Epithelial cell of prostate (primary cell): ENCODE measurements at regions not wholly inside any gene's neighbourhood (a gene's known extent, or its start where the extent isn't known, plus 50 kb on each side); places are given as distances from the start of the nearest gene placed in this dataset.

ENCODE experiments used
- DNase-seq: peaks from one replicate; pipeline ENCODE4 v3.0.0-alpha.2; 2011; ENCODE audit warnings: low read depth, low spot score
- H3K27ac ChIP-seq: fragments of 450-650 bp; 2 replicates; pipeline ENCODE4 v1.5.1; 2017; ENCODE audit warnings: mild to moderate bottlenecking

DNA sequence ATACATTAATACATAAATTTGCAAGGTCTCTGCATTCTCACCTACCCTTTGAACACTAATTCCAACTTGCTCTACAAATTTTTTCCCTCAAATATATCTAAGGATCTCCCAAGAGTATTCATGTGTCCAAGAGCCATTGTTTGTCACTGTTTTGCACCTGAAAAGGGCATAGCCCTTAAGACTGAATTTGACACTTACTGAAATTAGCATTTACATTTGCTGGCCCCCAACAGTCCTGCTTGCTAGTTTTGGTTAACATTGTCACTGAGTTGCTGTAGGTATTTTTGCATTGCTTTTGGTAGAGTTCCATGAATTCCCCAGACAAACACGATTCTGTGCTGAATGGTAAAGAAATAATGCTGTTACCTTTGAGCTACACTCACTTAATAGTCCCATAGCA is 57.3 kb downstream of the KCNA4 start:
- H3K27ac ChIP-seq: no peak overlapping the region
- DNase-seq: no peak

DNA sequence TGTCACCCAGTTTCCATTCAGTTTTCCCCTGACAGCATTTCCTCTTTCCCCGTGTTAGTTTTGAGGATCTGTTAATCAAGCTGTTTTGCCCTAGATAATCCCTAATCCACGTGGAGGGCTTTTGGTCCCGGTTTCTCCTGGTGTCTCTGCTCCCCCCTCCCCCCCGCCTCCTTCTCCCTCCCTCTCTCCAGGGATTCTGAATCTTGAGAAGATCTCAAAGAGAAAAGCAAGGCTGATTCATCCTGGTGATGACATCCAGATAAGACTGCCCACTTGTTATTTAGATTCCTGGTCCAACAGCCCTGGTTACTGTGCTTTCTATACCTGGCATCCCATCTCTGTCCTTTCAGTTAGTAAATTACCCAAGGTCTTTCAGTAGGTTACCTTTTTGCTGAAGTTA is 59.4 kb downstream of the KCNA4 start:
- DNase-seq: no peak

DNA sequence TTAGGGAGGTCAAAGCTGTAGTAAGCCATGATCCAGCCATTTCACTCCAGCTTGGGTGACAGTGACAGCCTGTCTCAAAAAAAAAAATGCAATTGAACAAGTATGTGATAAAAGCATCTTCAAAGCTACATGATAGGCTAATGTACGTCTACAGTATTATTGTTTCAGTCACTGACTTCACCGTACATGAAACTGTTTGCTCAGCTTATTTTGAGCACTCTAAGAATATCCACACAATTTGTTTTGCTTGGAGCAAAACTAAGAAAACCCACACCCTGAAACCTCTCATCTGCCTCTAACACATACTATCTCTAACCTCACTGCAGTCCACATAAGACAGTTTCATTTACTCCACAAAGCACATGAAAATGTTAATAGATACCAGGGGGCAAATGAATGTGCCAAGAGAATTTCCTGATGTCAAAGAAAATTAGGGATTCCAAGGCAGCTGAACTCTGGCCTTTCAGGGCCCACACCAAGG is 60.7 kb downstream of the KCNA4 start:
- H3K27ac ChIP-seq: no peak overlapping the region
- DNase-seq: no peak

More for the DNA sequence above, 59.4 kb downstream of the KCNA4 start:
- no peak overlapping the region for H3K27ac ChIP-seq

DNA sequence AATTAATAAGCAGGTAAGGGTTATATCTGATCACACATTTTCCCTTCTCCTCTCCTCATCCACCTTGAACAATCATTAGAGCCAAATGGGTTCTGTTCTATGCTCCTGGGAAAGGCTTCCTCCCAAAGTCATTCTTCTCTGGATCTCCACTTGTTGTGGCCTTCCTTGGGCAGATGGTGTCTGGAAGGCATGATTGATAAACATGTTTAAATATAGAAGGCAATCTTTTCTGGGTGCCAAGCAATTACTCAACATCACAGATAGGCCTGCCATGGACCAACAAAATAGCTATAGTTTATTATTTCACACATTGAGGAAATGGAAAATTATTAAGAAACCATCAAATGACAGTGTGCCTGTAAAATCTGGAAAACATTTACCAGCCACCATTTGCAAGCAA is 73.5 kb downstream of the KCNA4 start:
- DNase-seq: no peak

DNA sequence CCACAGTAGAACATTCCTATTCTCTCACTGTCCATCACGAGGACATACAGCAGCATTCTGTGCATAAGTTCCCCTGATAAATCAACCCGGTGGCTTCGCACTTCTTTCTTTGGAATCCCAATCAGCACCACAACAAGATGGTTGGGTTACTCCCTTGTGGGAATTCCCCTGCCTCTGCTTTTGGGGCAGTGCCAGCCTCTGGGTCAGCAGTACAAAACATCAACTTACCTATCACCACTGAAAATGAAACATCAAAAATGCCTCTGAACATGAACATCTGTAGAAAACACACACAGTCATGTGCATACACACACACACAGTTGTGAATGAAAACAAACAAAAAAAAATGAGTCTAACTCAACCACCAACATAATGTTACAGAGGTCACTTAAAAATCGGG is 79.3 kb downstream of the KCNA4 start:
- H3K27ac ChIP-seq: no peak overlapping the region
- DNase-seq: no peak

More for the DNA sequence above, 73.5 kb downstream of the KCNA4 start:
- H3K27ac ChIP-seq: no peak overlapping the region

DNA sequence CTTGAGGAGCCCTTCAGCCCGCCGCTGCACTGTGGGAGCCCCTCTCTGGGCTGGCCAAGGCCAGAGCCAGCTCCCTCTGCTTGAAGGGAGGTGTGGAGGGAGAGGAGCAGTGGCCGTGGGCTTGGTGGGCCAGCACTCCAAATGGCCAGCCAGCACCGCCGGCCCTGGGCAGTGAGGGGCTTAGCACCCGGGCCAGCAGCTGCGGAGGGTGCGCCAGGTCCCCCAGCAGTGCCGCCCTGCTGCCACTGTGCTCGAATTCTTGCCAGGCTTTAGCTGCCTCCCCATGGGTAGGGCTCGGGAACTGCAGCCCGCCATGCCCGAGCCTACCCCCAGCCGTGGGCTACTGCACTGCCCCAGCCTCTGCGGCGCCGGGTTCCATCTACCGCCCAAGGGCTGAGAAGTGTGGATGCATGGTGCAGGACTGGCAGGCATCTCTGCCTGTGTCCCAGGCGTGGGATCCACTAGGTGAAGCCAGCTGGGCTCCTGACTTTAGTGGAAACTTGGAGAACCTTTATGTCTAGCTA is 82.7 kb downstream of the KCNA4 start:
- no peak overlapping the region for H3K27ac ChIP-seq
- DNase-seq: no peak

DNA sequence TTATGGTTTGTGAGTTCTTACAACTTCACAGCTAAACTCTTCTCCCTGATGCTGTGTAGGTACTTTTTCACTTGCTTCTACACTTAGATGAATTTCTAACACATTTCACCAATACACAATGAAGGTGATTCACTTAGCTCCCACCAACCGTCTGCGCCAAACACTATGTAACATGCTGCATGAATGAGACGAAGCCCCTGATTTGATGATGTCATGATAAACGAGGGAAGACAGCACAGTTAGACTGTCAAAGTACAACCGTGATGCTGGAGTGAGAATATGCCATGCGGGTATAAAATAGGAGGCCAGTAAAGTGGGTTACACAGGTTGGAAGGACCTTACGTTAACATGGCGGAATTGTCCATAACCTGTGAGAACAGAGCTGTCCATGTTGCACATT is 100.8 kb downstream of the KCNA4 start:
- no peak for DNase-seq
- no peak overlapping the region for H3K27ac ChIP-seq

DNA sequence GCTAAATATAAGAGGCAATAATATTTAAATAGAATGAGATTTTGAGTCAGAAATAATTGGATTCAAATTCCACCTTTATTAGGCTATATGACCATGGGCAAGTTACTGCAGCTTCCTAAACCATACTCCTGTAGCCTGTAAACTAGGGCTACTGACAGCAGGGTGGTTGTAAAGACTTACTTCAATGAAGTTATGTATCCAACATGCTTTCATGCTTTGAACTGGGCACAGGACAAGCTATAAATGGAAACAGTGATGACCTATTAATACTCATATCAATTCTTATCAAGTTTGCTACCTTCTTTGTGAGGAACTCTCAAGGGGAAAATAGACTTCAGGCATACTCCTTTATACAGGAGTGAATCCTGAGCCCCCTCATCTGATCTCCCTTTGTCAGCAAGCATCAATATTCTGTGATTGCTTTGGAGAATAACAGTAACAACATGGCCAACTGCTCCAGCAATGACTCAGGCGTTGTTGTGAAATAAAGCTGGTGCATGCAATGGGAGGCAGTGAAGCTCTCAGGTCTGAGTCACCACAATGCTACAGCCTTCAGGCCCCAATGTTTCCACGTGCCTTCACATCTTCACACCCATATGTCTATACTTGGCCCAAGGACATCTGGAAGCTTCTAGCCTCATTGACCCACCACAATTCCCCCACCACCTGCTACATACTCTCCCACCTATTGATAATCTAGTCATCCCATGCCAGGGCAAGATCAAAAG is 102.5 kb downstream of the KCNA4 start:
- H3K27ac ChIP-seq: no peak overlapping the region
- peak; percentile 31 for DNase-seq

DNA sequence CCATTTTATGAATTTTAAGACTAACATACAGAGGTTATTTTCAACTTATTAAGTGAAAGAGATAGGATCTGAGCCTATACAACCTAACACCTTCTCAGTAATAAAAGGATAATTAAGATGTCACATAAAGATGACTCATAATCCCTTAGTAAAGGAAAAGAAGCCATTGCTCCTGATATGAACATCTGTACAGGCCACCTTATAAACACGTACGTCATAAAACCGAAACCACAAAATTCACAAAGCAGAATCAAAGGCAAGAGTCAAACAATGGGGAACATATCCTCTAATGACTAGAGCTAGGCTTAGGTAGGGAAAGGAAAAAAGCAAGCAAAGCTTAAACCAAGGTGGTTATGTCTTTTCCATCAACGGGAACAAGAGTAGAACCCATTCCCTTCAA is 103.5 kb downstream of the KCNA4 start:
- no peak overlapping the region for H3K27ac ChIP-seq
- peak; percentile 2 for DNase-seq

DNA sequence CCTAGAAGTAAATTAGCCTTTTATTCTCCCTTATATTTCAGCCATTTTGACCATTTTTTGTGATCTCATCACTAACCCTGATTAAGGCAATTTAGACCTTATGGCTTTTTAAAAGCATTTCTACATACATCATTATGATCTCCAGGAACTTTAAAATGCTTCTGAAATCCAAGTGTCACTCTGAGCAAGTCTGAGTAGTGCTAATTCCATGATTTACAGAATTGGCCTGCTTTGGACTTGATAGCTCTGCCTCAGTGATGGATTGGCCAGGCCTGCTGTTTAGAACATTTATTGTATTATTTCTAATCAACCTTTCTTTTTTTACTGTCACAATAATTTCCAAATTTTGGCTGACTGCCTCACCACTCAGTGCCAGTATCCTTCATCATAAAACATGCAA is 116.4 kb downstream of the KCNA4 start:
- H3K27ac ChIP-seq: no peak overlapping the region
- DNase-seq: no peak

DNA sequence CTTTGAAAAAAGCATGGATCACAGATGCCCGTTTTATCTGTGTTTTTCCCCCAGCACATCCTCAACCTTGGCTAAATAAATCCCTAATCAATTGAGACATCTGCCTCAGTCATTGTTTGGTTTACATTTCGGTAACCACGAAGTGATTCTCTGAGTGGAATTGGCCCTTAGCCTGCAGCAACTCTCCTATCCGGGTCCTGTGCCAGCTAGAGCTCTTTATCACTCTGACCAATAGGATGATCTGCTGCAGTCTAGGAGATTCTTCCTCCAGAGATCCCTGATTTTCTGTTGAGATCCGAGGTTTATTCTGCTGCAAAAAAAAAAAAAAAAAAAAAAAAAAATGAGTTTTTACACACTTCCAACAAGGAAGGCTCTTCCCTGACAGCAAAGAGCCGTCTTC is 137.3 kb downstream of the KCNA4 start:
- DNase-seq: no peak
- no peak overlapping the region for H3K27ac ChIP-seq

DNA sequence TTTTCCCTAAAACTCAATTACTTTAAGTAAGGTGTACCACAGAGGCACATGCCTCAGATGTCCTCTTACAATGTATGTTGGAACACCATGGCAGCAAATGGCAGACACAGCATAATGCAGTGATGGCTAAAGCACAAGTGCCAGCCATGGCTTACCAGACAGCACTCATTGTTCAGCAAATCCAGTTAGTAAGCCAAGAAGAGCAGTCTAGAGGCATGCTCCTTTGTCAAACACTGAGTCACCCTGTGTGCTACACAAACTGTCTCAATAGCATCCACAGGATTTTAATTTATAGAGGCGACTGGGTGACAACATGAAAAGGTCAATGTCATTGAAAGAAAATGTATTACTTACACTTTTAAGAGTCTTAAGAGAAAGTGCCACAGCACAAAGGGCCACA is 140.6 kb downstream of the KCNA4 start:
- no peak overlapping the region for H3K27ac ChIP-seq
- no peak for DNase-seq

DNA sequence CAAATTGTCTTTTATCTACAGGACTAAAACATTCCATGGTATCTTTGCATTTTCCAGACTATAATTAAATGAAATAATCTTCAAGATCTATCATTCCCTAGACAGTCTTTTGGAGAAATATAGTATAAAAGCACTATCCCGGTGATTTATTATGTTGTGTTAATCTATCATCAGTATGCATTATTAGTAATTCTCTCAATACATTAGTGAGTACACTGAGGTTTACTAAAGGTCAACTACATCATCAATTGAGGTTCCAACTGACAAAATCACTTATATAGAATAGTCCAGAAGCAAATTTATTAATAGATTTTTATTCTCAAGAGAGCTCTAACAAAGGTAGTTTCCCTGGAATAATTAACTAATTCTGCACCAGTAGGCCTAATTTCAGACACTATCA is 169.6 kb downstream of the KCNA4 start:
- H3K27ac ChIP-seq: no peak overlapping the region
- DNase-seq: no peak

DNA sequence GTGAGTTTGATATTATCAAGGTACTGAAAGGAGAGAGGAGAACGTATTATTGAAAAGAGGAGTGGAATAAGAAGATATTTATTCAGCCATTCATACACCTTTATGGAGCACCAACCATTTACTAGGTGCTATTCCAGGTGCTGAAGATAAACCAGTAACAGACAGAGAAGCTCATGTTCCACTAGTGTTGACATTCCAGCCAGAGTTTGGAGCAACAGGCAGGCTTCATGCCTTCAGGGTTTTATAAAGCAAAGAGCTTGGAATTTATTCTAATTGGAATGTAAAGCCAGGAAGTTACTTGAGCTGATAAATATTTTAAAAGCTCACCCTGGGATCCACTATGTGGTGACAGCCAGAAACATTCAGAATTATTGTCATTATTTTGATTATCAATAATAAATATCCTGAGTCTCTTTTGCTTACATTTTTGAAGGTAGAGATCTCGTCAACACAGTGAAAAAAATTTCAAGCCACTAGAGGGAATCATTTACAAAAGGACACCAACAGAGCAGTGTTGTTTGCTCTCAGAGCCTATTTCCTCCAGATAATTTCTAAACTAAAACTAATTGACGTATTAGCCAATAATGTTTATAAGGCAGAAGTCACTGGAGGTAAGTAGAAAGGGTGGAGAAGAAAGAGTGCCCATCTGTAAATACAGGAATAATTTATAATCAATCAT is 172.0 kb downstream of the KCNA4 start:
- no peak overlapping the region for H3K27ac ChIP-seq
- no peak for DNase-seq

DNA sequence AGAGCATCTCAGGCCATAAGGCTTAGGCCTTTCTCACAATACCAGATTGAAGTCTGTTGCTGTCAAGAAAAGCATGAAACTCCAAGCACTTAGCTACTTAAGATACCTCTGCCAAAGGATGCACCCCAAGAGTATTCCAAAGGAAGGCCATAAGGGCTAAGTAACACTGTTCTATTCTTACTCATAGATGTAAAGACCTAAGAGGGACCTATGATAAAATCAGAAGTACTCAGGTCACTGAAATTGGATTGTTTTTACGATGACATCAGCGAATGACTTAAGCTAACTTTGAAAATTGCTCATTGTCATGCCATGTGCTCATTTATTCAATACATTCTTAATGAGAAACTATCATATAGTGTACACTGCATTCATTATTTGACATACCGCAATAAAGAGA is 172.8 kb downstream of the KCNA4 start:
- no peak for DNase-seq
- no peak overlapping the region for H3K27ac ChIP-seq

DNA sequence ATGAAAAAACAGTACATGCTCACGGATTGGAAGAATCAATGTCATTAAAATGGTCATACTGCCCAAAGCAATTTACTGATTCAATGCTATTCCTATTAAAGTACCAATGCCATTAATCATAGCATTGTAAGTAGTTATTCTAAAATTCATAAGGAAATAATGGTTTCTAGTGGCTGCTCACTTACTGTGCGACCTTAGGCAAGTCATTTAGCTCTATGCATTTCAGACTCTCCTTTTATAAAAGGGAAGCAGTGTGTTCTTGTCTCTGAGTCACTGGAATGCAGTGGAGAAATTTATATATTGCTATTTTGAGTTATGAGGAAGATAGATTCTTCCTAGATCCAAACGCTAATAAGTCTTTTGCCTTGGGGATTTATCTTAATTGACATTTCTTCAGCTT is 174.8 kb downstream of the KCNA4 start:
- H3K27ac ChIP-seq: no peak overlapping the region
- no peak for DNase-seq

DNA sequence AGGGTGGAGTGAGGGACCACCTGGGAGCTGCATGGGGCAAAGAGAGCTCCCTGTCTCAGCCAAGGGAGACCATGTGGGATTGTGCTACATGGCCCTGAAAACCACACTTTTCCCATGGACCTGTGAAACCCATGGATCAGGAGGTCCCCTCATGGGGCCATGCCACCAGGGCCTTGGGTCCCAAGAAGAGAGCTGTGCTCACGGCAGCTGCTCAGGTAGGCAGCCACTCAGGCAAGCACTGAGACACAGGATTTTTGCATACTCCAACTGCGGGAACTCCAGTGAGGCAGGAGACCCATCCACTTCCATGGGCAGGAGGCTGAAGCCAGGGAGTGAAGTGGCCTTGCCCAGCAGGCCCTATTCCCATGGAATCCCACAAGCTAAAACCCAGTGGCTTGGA is 190.0 kb downstream of the KCNA4 start:
- H3K27ac ChIP-seq: no peak overlapping the region
- DNase-seq: no peak

DNA sequence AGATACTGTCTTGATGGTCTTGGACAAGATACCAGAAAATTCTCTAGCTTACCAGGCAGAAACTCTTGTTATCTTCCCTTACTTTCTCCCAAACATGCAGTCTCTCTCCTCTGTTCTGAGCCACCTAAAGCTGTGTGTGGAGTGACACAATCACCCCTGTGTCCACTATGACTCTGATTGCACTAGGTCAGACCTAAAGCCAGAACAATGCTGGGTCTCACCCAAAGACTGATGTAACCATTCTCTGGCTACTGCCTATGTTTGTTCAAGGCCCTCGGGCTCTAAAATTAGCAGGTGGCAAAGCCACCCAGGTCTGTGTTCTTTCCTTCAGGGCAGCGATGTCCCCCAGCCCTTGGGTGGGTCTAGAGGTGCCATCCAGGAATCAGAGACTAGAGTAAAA is 200.5 kb downstream of the KCNA4 start:
- DNase-seq: no peak
- H3K27ac ChIP-seq: no peak overlapping the region

DNA sequence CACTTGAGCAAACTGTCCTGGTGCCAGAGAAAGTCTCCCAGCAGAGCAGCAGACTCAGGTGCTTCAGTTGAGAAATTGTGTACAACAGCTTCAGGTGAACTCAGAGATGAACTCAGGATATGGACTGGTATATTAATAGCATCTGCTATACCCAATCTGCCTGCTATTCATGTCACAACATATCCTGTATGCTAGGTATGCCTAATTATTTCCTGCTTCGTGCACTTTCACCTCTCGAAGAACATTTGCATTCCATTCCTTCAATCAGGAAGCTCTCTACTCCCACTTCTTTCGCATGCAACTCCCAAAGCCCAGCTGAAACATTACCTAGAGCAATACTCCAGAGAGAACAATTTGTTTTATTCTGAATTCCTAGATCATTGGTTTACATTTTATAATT is 207.7 kb downstream of the KCNA4 start:
- peak; percentile 46 for DNase-seq
- H3K27ac ChIP-seq: peak overlapping the region; percentile 27

DNA sequence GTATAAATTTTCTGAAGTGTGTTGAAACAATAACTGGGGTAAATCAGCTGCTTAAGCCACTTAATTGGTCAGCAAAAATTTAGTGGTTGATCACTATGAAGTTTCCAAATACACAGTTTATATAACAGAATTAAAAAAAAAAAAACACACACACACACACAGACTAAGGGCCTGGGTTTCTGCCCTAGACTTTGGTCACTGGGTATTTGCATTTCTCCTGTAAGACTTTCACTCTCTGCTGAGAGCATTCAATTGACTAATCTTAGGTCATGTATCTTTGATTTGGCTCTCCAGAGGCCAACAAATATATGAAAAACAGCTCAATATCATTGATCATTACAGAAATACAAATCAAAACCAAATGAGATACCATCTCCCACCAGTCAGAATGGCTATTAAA is 214.3 kb downstream of the KCNA4 start:
- DNase-seq: no peak
- H3K27ac ChIP-seq: no peak overlapping the region

DNA sequence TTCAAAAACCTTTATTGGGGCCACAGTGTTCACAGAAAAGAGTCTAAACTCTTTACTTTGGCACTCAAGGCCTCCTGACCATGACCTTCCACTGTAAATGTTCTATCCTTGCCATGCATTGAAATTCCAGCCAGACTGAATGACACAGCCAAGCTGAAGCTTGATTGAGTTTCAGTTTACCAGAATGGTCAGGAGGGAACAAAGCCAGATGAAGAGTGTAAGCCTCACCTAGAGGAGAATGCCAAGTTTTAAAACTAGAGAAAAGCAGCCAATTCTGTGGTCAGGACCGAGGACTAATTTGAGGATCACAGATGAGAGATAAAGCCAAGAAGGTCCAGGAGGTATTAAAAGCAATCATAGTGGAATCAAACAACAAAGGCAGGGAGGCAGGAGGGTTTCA is 215.3 kb downstream of the KCNA4 start:
- H3K27ac ChIP-seq: no peak overlapping the region
- DNase-seq: no peak

DNA sequence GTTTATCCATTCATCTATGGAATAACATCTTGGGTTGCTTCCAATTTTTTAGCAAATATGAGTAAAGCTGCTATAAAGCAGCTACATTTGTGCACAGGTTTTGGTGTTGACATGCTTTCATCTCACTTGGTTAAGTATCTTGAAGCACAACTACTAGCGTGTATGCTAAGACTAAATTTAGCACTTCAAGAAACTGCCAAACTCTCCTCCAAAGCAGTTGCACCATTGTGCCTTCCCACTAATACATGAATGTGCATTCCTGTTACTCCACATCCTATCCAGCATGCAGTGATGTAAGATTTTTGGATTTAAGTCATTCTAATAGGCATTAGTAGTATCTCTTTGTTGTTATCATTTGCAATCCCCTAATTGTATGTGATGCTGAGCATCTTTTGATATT is 230.7 kb downstream of the KCNA4 start:
- H3K27ac ChIP-seq: no peak overlapping the region
- DNase-seq: no peak
